CD4-positive, alpha-beta T cell treated with Interferon alpha-2 for 1 hour (primary cell): ENCODE measurements at regions not wholly inside any gene's neighbourhood (a gene's known extent, or its start where the extent isn't known, plus 50 kb on each side); places are given as distances from the start of the nearest gene placed in this dataset.

Source experiments
- DNase-seq, 2 donors: peaks; one replicate each; pipeline ENCODE4 v3.0.0-alpha.2; 2020 to 2022

DNA sequence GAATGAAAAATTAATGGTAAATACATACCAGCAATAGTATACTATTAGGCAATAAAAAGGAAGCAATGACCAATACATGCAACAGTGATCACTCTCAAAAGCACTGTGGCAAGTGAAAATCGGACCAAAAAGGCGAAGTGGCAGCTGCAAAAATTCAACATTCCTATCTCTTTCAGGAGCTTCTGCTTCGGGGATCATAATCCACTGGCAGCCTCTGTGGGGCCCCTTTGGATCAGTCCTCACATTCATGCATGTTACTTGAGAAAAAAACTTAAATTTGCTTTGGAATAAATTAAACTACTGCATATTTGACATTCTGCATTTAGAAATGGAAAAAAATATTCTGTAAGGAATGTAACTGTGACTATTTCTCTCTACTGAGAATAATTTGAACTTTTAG is 425.6 kb downstream of the NR2F2 start:
- no peak for DNase-seq

GRCh38 chr15:96756656-96757055 is 426.2 kb downstream of the NR2F2 start:
- no peak for DNase-seq

DNA sequence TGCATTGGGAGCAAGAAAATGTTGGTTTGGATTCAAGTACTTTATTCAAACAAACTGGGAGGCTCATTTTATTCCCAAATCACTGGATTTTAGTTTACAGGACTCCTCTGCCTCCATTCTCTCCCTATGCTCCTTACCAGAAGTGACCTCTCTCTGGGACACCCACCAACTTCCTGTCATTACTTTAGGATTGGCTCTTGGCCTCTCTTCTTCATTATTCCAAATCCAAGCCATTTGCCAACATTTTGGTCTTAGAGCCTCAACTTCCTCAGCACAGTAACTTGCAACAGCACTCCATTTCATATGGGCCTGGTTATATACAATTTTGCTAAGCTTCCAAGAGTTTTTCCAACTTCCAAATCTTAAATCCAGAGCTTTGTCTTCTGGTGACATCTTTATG is 432.1 kb downstream of the NR2F2 start:
- DNase-seq = no peak

- no peak for DNase-seq
Measured at GRCh38 chr15:96764501-96764900, 434.0 kb downstream of the NR2F2 start.

GRCh38 chr15:96764946-96765345 is 434.4 kb downstream of the NR2F2 start:
- DNase-seq = no peak

DNA sequence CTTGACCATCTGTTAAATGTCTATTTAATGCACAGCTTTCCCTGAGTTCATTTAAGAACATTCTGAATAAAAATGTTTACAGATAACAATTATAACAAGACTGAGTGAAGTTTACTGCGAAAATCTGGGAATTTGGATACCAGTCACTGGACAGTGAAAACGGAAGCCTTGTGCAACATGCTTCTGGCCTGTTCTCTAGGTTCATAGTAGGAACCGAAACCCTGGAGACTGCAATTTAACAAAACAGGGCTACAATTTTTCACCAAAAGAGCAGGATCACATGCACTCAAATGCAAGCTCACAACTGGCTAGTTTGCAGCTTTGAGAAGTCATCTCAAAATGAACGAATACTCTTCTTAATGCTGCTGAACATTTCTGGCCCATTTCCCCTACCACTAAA is 435.9 kb downstream of the NR2F2 start:
- no peak for DNase-seq

GRCh38 chr15:96767703-96768434 is 437.4 kb downstream of the NR2F2 start:
- no peak for DNase-seq

DNA sequence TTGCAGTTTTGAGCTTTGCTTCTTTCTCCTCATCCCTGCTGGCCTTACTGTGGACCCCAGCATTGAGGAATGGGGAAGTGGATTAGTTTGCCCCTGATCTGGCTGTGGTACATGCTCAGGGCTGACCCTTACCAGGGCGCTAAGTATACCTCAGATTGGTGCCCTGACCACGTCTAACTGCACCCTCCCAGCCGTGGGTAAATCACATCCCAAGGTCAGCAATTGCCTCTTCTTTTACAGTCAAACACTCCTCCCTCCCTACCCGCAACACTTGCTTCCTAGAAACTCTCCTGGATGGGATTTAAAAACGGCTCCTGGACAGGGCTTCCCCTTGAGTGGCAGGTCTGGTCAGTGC is 437.9 kb downstream of the NR2F2 start:
- no peak for DNase-seq

GRCh38 chr15:96771035-96771434 is 440.5 kb downstream of the NR2F2 start:
- DNase-seq = no peak

- DNase-seq = no peak
Measured at GRCh38 chr15:96774216-96774615, 443.7 kb downstream of the NR2F2 start.

DNA sequence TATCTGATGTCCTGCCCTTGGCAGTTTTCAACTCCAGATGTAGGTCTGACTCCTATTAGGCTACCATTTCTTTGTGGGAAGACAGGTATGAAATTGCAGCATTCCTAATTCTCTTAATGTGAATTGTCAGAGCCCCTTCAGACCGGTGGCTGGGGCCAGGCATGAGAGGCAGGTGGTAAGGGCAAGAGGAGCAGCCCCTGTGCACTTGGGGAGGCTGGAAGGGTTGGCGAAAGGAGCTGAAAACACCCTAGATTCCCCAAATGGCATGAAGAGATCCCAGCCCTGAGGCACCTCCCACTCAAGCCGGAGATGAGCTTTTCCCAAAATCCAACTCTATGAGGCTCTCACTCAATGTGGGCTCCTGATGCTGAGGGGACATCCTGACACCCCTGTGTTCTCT is 453.2 kb downstream of the NR2F2 start:
- DNase-seq = no peak

- DNase-seq = no peak
Measured at GRCh38 chr15:96790004-96790403, 459.5 kb downstream of the NR2F2 start.

DNA sequence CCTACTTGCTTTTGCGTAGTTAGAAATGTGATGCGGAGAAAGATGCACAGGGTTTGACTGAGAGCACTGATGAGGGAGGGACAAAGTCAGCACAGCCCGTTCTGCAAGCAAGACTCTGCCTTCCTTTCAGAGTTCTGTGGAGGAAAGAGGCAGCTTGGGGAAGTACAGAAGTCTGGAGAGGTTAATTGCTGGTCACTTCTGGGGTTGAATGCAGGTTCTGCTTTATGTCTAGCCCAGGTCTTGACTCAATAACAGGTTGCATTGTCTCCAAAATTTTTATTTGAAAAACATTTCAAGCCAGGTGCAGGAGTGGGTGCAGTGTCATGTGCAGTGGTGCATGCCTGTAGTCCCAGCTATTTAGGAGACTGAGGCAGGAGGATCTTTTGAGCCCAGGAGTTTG is 461.7 kb downstream of the NR2F2 start:
- DNase-seq = no peak

- DNase-seq = no peak
Measured at GRCh38 chr15:96796841-96797240, 466.3 kb downstream of the NR2F2 start.

- DNase-seq = no peak
Measured at GRCh38 chr15:96801576-96802150, 471.2 kb downstream of the NR2F2 start.

GRCh38 chr15:96802611-96803255 is 472.2 kb downstream of the NR2F2 start:
- DNase-seq = no peak

DNA sequence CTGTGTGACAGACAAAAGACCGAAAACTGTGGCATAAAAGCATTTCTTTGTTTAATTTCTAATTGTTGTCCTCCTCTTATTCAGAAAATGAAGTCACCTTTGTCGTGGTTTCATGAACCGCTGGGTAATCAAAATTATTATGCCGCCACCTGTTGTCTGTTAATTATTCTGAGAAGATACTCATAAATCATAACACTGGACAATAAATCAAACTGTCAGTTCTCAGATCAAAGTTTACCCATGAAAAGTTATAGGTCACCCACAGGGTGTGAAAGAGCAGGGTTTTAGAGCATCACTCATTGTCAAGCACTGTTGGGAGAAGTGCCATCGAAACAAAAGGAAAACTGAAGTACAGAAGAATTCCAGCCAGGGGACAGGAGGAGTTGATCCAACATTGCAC is 474.3 kb downstream of the NR2F2 start:
- DNase-seq = no peak

GRCh38 chr15:96807361-96807760 is 476.9 kb downstream of the NR2F2 start:
- no peak for DNase-seq

DNA sequence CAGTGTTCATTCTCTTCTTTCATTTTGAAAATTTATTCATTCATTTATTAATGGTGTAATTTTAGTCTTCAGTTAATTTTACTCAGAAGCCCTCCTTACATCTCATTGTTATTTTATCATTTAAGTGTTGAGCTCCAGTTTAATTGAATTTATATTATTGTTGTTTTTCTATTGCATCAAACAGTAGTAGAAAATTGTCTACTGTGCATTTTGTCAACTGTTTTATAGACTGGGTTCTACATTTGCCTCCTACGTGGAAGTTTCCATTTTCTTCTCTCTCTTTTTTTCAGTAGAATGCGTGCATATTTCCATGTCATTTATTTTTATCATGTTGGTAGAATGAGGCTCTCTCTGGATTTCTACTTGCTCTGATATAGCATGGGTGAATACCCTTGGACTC is 487.4 kb downstream of the NR2F2 start:
- no peak for DNase-seq

- DNase-seq = no peak
Measured at GRCh38 chr15:96818861-96819260, 488.4 kb downstream of the NR2F2 start.

DNA sequence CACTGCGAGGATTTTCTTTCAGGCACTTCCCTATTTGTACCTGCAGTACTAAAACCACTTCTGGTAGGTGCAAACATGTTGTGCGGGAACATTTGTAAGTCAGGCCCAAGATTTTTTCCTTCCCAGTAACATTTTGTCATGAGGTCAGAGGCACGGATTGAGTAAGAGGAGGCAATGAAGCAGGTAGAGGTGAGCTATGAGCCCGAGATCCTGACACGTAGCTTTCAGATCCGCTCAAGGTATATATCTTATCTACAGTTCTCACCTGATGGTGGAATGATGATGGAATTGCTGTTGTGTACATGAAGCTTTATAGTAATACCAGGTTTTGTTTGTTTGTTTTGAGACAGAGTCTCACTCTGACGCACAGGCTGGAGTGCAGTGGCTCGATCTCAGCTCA is 497.5 kb downstream of the NR2F2 start:
- DNase-seq = no peak

DNA sequence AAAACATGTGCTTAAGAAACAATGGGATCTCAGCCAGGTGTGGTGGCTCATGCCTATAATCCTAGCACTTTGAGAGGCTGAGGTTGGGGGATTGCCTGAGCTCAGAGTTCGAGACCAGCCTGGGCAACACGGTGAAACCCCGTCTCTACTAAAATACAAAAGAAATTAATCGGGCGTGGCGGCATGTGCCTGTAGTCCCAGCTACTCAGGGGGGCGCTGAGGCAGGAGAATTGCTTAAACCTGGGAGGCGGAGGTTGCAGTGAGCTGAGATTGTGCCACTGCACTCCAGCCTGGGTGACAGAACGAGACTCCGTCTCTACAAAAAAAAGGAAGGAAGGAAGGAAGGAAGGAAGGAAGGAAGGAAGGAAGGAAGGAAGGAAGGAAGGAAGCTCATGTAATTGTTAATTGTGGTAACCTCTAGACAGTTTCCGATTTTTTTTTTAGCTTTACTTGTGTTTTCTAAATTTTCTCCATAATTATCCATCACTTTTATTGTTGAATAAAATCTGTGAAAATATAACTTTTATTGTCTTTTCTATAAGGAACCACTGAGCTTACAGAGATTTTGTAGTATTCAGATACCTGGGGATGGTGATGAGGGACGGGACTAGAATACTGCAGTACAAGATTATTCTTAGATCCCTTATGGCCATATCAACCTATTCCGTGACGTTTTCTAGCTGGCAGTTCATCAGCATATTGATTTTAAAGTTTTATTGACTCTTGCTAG is 506.9 kb downstream of the NR2F2 start:
- no peak for DNase-seq

GRCh38 chr15:96838081-96838480 is 507.6 kb downstream of the NR2F2 start:
- DNase-seq = no peak
